ENCODE measurements at regions not wholly inside any gene's neighbourhood (a gene's known extent, or its start where the extent isn't known, plus 50 kb on each side); places are given as distances from the start of the nearest gene placed in this dataset.
"Not testable (repeated sequence)": the region's sequence is repeated elsewhere in the genome, so short reads cannot be mapped to it uniquely, and the experiment has no call there.

DNA sequence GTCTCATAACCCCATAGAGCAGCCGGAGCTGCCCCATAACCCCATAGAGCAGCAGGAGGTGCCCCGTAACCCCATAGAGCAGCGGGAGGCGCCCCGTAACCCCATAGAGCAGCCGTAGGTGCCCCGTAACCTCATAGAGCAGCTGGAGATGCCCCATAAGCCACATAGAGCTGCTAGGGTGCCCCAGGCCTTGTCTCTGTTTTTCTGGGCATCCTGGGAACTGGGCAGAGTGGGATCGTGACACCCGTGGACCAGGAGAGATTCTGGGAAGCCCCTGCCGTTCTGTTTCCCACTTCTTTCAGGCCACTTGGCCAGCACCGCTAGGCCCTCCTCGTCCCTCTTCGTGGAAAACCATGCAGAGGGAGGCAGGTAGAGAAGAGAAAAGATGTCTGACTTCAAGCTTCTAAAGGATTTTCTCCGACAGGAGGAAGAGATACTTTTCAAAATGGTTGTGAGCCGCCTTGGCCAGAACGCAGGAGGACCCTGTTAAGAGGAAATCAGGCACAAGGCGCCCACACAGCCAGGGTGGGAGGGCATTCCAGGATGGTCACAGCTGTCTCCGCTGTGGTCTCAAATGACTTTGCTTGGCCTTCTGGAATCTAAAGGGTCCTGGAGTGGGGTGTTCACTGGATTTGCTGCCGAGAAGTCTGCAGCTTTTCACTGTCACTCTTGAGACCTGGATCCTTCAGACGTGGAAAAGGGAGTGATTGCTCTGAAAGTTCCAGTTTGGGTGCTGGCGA, 171.8 kb downstream of the NPIPB11 start:
- not testable (repeated sequence) for DNase-seq

DNA sequence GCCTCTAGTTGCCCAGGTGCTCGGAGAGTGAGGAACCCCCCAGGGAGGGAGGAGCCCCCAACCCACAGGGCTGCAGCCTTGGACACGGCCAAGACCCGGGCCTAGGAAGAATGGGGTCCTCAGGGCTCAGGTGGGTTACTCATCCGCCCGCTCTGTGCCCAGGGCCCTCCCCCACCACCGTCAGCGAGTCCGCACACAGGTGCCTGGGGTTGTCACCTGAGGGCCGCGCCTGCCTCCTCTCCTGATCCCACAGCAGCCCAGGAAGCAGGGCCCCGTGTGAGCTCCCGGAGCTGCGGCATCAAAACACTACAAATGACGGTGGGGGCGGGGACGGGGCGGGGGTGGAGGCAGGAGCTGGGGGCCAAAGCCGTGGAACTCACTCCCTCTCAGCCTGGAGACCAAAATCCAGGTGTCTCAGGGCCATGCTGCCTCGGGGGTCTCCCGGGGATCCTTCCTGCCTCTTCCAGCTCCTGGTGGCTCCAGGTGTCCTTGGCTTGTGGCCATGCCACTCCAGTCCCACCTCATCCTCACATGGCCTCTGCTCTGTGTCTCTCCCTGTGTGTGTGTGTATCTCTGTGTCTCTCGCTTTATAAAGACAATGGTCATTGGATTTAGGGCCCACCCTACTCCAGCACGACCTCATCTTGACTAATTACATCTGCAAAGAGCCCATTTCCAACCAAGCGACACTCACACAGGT, 172.7 kb downstream of the NPIPB11 start:
- DNase-seq: not testable (repeated sequence)

DNA sequence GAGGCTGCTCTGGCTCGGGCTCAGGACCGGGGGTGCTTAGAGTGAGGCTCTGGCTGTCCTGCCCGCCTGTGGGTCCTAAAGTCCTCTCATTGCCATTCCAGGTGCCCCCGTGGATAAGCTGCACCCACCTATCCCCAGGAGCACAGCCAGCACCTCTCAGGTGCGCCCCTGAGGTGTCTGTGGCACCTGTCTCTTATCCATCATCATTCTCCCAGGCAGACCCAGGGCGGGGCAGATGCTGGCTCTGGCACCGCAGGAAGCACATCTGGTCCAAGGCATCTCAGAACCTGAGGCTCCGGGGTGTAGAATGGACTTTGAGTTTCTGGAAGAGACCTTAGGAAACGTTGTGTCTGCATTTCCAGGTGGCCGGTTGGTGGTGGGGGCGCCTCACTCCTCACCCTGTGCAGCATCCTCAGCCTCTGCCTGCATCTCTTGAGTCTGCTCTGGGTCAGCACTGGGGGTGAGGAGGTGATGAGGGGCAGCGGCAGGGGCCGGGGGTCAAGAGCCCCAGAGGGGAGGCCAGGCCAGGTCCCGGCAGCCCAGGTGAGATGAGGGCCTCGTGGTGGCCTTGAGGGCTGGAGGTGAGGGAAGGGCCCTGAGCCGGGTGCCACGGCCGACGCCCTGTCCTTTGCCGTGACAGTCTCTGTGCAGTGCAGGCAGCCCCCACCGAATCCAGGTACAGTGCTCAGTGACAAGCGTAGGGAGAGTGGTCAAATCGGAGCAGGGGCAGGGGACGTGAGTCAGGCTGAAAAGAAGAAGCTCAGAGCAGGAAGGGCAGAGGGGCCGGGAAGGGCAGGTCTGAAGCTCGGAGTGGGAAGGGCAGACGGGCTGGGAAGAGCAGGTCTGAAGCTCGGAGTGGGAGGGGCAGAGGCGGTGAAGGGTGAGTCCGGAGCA, 173.5 kb downstream of the NPIPB11 start:
- no peak for DNase-seq

DNA sequence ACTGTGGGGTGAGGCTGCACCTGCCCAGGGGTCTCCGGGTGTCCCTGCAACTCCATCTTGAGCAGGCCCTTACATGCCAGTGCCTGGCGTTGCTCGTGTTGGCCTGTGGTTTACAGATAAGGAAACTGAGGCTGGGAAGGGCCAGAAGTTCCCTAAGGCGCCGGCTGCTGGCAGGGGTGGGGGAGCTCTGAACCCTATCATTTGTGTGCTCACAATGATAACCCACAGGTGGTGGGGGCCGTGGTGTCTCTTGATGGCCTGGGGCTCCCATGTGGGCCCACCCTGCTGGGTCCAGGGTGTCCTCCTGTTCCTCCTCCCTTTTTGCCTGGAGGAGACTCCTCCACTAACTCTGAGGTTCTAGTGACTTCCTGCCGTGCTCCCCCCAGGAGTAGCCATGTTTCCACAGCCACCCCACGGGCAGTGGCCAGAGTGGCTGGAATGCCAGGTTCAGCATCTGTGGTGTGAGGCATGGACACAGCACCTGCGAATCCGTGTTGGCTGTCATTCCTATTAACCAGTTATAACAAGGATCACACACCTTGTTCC, 174.3 kb downstream of the NPIPB11 start:
- DNase-seq: not testable (repeated sequence)

DNA sequence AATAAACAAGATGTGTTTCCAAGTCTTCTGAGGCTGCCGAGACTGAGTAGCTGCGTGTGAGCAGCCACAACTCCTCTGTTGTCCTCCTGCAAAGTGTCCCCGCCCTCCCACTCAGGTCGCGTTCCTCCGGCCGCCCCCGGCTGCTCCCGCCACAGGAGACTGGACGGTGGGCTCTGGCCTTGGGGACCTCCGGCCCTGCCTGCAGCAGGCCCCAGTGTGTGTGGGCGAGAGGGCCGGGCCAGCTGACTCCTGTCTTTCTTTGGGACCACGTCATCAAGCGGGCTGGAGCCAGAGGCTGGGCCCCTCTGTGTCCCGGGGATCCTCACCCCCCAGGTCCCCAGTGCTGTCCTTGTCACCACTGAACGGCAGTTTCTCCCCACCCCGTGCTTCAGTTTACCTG, 175.3 kb downstream of the NPIPB11 start:
- DNase-seq: no peak

DNA sequence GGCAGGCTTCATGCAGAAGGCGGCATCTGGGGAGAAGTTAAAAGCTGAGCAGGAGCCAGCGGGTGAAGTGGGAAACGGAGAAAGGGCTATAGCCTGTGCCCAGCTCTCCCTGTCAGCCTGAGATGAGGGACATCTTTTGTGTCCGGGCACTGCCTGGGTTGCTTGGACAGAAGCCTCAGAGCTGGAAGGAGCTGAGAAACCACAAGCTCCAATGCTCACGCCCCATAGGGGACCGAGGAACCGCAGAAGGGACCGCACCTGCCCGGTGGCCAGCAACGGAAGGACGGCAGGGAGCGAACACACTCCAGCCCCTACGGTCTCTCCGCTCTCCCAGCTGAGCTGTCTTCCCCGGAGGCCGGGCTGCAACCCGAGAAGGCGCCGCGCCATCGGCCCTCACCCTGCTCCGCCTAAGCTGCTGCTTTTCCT, 175.8 kb downstream of the NPIPB11 start:
- DNase-seq: no peak

DNA sequence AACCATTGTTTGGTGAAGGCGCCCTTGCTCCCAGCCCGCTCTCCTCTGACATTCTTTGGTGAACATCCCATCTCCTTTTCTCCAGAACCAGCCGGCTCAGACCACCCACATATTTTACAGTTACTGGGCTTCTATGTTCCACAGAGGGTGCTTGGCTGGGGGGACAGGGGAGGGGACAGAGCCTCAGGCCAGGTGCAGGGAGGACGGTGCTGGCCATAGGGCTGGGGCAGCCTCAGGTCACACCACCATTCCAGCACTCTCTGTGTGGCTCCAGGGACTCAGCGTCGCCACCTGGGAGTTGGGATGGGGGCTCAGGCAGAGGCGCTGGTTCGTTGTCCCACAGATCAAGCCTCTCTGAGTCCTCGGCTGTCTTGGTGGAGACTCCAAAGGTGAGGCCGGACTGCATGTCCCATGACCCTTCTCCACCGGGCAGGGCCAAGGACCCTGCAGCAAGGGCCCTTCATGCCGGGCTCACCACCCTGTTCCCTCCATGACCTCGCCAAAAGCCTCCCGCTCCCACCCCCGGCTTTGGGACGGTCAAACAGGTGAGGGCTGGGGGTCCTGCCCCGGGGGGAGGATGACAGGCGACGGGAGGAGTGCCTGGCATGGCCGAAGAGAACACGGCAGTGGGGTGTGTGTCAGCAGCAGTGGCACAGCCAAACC, 176.4 kb downstream of the NPIPB11 start:
- DNase-seq: not testable (repeated sequence)

DNA sequence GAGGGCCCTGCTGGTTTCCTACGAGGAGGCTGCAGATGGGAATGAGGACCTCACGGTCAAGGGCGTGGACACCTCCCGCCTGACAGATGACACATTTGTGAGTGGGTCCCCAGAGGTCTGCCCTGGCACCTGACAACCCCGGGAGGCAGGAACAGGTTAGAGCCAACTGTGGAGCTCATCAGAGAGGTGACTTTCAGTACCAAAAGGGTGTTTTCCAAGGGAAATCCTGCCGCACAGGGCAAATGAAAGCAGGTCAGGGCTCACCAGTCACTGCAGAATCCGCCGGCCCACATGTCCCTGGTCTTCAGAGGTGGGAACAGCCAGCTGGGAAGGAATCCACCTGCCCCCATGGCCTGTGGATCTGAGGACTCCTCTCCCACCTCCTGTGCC, 176.9 kb downstream of the NPIPB11 start:
- not testable (repeated sequence) for DNase-seq

DNA sequence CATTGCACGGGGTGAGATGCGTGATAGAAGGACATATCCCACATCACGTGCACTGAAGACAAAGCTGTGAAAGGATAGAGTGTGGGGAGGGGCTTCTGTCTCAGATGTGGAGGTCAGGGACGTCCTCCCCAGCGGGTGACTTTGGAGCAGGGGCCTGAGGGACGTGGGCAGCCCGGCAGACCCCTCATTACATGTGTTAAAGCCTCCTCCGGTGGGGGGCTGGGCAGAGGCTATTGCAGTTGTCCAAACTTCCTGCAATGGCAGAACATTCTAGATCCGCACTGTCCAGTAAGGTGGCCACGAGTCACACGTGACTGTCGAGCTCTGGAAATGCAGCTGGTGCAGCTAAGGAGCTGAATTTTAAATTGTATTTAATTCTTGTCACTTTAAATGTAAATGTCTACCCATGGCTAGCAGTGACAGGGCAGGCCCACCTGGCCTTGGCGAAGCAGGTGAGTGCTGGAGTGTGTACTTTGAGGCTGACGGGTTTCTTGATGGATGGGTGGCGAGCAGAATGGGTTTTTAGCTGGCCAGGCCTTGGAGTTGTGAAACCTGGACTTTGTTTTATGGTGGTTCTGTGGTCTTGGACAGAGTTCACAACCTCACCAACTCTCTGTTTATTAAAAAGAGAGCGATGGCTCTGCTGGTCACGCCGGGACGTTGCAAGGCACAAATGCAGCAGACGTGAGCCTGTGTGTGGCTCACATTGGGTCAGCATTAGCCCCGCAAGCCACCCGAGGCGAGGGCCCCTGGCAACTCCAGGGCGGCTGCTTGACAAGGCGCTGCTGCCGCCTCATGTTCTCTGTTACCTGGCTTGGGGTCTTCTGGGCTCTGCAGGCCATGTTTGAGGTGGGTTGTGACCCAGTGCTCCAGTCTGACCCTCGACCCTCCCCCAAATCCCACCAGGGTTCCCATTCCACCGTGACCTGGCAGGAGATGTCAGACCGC, 177.6 kb downstream of the NPIPB11 start:
- DNase-seq: not testable (repeated sequence)

DNA sequence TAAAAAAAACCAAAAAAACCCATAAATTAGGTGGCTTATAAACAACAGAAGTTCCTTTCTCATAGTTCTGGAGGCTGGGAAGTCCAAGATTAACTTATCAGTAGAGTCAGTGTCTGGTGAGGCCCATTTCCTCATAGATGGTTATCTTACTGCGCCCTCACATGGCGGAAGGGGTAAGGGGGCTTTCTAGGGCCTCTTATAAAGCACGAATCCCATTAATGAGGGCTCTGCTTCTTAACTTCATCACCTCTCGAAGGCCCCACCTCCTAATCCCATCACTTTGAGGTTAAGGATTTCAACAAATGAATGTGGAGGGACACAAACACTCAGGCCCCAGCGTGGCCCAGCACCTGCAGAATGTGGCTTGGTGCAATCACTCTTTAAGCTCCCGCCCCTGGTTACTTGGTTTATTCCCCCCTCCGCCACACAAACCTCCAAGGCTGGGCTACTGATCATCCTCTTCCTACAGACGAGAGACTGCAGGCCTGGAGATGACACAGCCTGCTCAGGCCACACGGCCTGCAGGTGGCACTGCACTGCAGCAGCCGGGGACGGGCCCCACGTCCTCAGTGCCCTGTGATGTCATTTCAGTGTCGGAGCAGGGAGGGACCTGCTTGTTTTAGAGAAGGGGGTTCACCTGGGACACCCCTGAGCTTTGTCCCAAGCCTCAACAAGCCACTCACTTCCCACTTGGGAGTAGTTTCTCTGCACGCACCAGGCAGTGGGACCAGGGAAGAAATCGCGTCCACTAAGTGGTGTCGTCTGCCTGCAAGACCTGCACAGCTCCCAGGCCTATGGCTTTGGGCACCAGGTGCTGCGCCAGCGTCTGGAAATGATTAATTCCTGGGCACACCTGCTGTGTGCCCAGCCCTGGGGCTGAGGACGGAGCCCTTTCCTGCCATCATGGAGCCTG, 178.5 kb downstream of the NPIPB11 start:
- not testable (repeated sequence) for DNase-seq

DNA sequence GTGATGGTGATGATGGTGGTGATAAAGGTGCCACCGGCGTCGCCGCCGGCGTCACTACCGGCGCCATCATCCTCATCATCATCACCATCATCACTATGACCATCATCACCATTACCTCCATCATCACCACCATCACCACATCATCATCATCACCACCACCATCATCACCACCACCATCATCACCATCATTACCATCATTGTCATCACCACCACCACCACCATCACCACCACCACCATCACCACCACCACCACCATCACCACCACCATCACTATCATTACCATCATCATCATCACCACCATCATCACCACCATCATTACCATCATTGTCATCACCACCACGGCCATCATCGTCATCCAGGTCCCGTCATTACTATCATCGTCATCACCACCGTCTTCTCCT, 179.7 kb downstream of the NPIPB11 start:
- DNase-seq: no peak

DNA sequence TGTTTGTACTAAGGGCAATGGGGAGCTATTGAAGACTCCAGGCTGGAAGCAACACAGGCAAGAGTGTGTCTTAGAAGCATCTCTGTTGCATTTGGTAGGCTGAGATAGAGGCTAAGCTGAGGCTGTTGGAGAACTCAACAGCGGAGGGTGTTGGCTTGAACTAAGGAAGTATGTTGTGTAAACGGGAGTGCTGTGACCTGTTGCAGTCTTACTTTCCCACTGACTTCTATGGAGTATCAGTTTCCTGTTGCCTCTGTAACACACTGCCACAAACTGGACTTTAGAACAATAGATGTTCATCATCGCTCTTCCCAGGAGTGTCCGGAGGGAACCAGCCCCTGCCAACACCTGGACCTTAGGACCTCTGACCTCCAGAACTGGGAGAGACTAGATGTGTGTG, 181.8 kb downstream of the NPIPB11 start:
- DNase-seq: not testable (repeated sequence)

DNA sequence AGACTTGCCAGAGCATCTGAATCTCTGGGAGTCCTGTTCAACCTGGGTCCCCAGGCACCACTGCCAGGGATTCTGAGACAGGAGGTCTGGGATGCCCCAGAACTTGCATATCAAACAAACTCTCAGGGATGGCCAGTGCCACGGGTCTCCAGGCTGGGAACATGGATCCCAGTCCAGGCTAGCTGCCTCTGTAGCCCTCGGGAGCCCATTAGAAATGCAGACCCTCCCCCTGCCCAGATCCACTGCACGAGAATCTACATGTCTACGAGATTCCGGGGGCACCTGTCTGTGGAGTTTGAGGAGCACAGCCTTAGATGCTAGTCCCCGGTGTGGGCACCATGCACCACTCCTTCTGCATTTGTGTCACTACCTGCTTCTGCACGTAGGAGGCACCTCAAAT, 183.9 kb downstream of the NPIPB11 start:
- DNase-seq: not testable (repeated sequence)

DNA sequence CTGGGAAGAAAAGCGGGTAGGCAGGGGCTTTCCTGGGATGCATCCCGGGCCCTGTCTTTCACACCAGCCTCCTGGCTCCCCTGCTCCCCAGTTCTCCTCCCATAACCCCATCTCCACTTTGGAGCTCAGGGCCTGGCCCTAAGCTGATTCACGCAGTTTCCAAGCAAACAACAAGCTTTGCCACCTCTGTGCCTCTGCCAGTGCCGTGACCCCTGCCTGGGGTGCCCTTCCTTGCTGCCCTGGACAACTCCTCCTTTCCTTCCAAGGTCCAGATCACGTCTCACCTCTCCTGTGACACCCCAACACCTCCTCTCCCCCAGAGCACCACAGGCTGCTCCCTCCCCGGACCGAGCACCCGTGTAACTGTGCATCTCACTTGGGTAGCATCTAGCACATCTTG, 184.5 kb downstream of the NPIPB11 start:
- not testable (repeated sequence) for DNase-seq

DNA sequence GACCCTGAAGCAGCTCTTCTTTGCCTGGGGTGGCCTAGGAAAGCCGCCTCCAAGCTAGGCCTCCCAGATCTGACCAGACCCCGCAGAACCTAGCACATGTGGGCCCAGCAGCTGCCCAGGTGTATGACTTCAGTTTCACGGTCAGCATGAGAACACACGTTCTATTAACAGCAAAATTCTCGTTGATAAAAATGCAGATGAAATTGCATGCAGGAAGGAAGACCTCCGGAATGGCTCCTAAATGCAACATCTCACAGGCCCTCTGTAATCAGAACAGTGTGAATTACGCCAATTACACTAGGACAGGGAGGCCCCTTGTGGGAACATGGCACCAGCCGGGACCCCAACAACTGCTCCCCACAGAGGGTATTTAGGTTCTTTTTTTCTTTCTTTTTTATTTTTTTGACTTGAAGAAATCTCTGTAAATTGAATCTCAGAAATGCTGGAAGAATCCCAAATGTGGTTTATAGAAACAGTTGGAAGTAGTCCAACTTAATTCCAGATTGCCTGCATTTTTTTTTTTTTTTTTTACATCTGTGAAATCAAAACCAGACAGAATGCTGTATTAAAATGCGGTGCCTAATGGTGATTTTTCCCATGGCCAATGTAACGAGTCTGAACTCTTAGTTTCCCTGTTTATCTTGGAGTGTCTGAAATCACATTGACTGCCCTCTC, 185.1 kb downstream of the NPIPB11 start:
- not testable (repeated sequence) for DNase-seq

DNA sequence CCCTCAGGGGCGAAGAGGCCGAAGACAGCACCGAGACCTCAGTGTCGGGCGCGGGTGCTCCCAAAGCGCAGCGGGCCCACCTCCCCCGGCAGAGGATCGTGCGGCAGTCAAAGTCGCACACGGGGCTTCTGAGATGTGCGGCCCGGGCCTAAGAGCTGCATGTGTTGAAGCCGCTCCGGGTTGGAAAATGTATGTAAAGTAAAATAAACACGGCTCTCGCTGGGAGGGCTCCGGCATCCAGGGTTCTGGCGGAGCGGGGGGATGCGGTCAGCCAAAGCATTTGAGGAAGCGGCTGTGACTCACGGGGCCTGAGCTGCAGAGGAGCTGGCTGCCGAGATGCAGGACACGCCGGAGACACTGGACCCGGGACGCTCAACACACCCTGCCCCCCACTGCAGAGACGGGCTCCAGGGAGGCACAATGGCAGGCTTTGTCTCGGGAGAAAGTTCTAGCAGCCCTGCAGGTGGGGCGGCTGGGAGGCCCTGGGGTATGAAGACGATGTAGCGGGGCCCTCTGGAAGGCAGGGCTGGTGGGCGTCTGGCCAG, 185.8 kb downstream of the NPIPB11 start:
- DNase-seq: not testable (repeated sequence)

DNA sequence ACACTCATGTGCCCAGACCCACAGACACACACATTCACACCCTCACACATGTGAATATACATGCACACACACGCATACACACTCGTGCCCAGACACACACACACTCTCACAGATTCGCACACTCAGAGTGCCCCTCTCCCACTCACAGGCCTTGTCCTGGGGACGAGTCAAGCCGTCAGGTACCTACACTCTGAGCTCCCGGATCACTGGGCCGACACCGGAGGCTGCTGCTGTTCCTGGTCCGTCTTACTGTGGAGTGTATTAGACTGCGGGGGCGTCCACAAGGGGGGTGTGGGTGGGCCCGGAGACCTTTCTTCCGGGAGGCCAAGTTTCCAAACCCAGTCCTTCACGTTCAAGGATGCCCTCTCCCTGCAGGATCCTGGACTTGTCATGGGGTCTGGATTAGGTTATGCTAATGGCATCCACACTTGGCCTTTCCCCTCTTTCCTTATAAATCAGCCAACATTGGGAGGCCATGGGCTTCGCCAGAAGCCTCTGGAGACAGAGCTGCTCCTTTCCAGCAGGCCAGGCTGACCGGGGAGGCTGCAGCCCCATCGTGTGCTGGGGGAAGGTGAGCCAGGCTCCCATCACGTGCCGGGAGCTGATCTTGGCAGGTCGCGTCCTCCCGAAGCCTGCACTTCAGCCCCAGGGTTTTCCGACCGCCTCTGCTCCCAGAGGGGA, 186.4 kb downstream of the NPIPB11 start:
- DNase-seq: not testable (repeated sequence)

DNA sequence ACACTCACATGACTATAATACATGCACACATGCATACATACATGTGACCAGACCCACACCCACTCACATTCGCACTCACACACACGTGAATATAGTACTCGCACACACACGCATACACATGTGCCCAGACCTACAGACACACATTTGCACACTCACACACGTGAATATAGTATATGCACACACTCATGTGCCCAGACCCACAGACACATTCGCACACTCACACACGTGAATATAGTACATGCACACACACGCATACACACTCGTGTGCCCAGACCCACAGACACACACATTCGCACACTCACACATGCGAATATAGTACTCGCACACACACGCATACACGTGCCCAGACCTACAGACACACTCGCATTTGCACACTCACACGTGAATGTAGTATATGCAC, 186.9 kb downstream of the NPIPB11 start:
- DNase-seq: not testable (repeated sequence)

Data from left kidney (tissue), 1 donor.